GM18951 (cell line): ENCODE measurements at regions not wholly inside any gene's neighbourhood (a gene's known extent, or its start where the extent isn't known, plus 50 kb on each side); places are given as distances from the start of the nearest gene placed in this dataset.

Experiments used
- POLR2A ChIP-seq: IDR thresholded peaks from 4 replicates; pipeline ENCODE4 v1.6.1; 2011; ENCODE audit warnings: mild to moderate bottlenecking; ENCODE audit not compliant: insufficient read length, insufficient read depth; ENCODE audit errors: extremely low read depth
- in situ Hi-C: fragments of 300-500 bp; cut with MboI; formaldehyde crosslinking; loops from one replicate; pipeline ENCODE4 v1.12.0; 2022; ENCODE audit warnings: low sequenced_read_pairs, mixed read lengths, inconsistent platforms; ENCODE audit not compliant: unreplicated experiment

DNA sequence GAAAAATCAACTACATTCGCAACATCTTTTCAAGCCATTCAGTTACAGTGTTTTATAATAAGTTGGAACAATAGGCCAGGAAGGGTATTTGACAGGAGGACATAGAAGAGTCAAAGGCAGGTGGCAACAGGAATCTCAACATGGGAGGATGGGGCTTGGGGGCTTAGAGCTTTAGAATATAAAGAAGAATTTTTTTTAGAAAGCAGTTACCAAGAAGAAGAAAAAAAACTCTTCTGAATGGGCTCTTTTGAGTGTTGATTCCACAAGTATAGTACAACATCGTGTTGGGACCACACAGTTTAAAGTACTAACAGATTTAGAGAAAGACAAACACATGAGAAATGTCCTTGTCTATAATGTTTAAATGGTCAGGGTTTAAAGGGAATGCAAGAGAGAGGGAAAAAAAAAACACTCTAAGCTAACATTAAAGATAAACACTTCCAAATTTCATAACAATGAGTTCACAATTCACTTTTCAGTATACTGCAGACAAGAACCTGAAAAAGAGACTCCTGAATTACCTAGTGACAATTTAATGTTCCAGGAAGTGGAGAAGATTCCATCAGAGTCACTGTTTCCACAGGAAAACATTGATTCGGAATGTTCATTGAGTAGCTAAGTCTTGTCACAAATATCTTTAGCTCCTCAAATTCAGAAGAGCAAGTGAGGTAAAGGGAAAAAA is 282.3 kb downstream of the DEPDC1B start:
- no peak for TF ChIP-seq POLR2A
- in situ Hi-C loops = no loop called here

DNA sequence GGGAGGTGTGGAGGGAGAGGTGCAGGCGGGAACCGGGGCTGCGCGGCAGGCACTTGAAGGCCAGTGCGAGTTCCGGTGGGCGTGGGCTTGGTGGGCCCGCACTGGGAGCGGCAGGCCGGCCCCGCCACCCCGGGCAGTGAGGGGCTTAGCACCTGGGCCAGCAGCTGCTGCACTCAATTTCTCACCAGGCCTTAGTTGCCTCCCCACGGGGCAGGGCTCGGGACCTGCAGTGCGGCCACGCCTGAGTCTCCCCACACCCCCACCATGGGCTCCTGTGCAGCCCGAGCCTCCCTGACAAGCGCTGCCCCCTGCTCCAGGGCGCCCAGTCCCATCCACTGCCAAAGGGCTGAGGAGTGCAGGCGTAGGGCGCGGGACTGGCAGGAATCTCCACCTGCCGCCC is 284.5 kb downstream of the DEPDC1B start:
- in situ Hi-C loops = no loop called here
- TF ChIP-seq POLR2A = no peak

- in situ Hi-C loops = no loop called here
- no peak for TF ChIP-seq POLR2A
Observed at GRCh38 chr5:60410427-60410826, 289.5 kb downstream of the DEPDC1B start.

- no peak for TF ChIP-seq POLR2A
- in situ Hi-C loops = no loop called here
Observed at GRCh38 chr5:60404171-60404570, 295.8 kb downstream of the DEPDC1B start.

DNA sequence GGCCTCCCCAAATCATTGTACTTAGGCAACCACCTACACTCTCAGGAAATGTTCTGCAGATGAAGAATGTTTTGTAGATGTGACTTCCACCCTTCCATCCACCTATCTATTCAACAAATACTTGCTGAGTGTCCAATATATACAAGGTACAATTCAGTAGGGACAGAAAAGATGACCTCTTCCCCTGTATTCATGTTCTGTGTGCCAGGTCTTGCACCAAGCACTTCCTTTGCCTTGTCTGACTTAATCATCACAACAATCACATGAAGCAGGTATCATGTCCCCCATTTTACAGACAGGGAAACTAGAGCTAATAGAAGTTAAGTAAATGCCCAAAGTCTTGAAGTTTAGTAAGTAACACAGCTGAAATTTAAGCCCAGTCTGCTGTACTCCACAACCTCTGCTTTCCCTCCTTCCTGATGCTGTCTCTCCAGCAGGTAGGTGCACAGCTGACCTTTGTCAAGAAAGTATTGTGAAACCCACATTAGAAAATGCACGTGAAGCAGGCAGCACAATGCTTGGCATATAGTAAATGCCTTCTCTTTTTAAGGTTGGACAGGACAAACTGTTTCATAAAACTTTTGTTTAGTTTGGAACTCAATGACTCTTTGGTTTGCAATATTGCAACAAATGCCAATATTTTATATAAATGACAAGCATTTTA is 296.5 kb downstream of the DEPDC1B start:
- no peak for TF ChIP-seq POLR2A
- in situ Hi-C loops = no loop called here

DNA sequence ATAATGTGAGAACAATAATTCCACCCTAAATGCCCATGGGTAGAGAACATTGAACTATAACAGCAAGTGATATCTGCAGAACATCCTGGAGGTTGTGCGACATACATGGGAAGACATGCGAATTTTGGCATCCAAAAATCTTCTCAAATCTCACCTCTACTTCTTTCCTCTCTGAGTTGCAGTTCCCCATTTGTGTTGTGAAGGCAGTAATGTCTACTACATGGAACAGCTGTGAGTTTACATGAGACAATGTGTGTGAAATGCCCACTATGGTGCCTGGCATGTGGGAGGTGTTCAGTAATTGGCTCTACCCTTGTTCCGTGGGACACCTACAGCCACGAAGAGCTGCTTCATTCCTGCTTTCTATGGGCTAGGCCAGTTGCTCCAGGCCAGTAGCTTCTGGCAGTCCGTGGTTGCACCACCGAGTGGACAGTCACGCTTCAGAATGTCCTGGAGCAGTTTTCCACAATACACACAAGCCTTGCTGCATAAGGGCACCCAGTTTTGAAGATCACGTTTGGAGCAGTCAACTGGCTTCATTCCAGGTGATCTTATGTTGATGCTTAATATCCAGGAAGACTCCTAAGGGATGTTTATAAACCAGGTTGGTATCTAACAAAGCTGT is 297.7 kb downstream of the DEPDC1B start:
- TF ChIP-seq POLR2A = no peak
- in situ Hi-C loops = no loop called here

- TF ChIP-seq POLR2A = no peak
- in situ Hi-C loops = no loop called here
Observed at GRCh38 chr5:60401526-60401925, 298.4 kb downstream of the DEPDC1B start.

DNA sequence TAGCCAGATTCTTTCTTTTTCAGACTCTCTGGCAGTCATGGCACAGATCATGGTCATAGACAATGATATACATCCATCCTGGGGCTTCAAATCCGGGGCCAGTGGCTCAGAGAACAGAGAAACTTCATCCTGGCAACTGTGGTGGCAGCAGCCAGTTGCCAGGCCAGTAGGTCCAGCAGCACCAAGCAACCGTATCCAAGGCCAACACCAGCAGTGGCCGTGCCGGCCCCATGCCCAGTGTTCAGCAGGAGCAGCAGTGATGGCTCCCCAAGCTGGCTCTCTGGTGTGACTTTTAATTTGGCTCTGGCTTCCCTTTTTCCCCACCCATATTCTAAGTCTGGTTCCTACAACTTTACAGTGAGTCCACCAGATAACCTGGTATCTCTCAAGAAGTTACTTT is 300.5 kb downstream of the DEPDC1B start:
- TF ChIP-seq POLR2A = no peak
- in situ Hi-C loops = no loop called here

GRCh38 chr5:60395712-60396329 is 304.1 kb downstream of the DEPDC1B start:
- TF ChIP-seq POLR2A = no peak
- in situ Hi-C loops = no loop called here

DNA sequence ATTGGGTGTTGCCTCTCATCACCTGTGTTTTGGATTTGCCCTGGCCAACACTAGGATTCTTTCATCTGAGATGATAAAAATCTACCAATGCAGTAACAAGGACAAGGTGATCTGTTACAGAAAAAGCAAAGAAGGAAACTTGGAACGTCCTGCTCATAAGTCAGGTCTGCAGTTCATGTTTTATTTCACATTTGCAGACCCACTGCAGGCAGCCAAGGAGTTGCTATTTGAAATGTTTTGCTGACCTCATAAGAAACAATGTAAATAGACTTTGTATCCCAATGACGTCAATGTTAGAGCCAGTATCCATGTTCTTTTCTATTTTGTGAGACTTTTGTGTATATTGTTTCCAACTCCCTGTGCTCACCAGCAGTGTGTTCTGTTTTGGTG is 312.9 kb downstream of the DEPDC1B start:
- no peak for TF ChIP-seq POLR2A
- in situ Hi-C loops = no loop called here

DNA sequence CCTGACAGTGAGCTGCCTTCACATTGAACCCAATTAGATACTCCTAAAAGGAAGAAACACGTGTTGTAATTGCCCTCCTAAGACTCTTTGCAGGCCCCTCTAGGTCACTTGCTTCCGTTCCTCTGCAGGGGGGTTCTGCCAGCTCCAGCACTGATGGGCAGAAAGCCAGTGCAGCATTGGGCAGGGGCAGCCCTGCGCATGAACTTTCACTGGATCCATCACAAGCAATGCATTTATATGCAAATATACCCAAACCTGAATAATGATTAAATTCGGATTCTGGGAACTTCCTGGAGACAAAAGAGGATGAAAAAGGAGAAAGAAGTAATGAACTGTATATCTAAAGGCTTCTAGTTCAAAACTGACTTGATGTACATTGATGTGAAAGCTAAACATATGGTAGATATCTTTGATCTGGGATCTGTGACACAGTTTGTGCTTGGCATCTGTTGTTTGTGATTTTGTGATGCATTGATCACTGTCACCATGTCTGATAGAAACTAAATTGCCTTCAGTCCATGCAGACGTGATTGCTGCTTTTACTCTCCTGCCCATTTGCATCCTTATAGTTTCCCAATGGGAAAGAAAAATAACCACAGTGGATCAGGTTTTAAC is 313.4 kb downstream of the DEPDC1B start:
- in situ Hi-C loops = no loop called here
- TF ChIP-seq POLR2A = no peak

DNA sequence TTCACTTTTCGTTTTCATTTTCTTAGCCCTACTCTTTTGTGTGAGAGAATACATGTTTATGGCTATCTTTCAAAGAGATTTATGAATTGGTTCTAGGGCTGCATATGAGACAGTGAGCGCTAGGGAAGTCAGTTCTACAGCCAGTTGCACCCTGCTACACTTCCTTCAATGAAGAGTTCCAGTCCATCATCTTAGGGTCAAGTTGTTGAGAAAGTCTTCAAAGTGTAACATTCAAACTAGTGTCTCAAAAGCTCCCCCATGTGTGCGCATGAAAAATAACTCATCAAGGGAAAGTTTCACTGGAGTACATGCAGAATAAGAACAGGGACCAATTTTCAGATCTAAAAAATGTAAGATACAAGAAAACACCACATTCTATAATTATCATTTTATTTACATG is 317.2 kb downstream of the DEPDC1B start:
- in situ Hi-C loops = no loop called here
- TF ChIP-seq POLR2A = no peak

GRCh38 chr5:60379907-60380306 is 320.1 kb downstream of the DEPDC1B start:
- TF ChIP-seq POLR2A = no peak
- in situ Hi-C loops = no loop called here
